Naive thymus-derived CD8-positive, alpha-beta T cell (primary cell): ENCODE measurements at regions not wholly inside any gene's neighbourhood (a gene's known extent, or its start where the extent isn't known, plus 50 kb on each side); places are given as distances from the start of the nearest gene placed in this dataset.
A peak's percentile ranks its signal among the peaks of the same experiment; 100 is the strongest.

Source experiments
- ATAC-seq, 2 donors: fragments of 150-1000 bp; cut with Tn5 transposase in 1 of 2; sonication (Bioruptor Pico), chemical (Tn5 transposase) in 1 of 2; 1 replicate in 1 of 2; 2 replicates in 1 of 2; pipeline ENCODE4 v1.10.0; 2021; ENCODE audit warnings: mild to moderate bottlenecking in 2 of 2, moderate library complexity in 2 of 2
- POLR2A ChIA-PET: fragments of 350-600 bp; sonication (Branson Sonifier 250); formaldehyde crosslinking; loops from one replicate; lab custom pipeline; 2021; ENCODE audit warnings: antibody characterized with exemption; lab: Charles Lee
- DNase-seq, 10 donors: peaks; one replicate each; pipeline versions ENCODE4 v3.0.0 to v3.0.0-alpha.2; 2020 to 2022
- H3K27ac Mint-ChIP-seq, 10 donors: one replicate each; pipeline ENCODE4 v1.8.0; 2020 to 2022; ENCODE audit warnings: mild to moderate bottlenecking in 10 of 10, mixed read lengths in 10 of 10, moderate library complexity in 4 of 10, inconsistent platforms in 1 of 10
- H3K27me3 Mint-ChIP-seq, 5 donors: one replicate each; pipeline ENCODE4 v1.8.0; 2021 to 2022; ENCODE audit warnings: mixed read lengths in 5 of 5
- H3K36me3 Mint-ChIP-seq, 3 donors: one replicate each; pipeline ENCODE4 v1.8.0; 2020 to 2022; ENCODE audit warnings: mixed read lengths in 3 of 3, mild to moderate bottlenecking in 2 of 3, inconsistent platforms in 1 of 3
- H3K4me1 Mint-ChIP-seq, 4 donors: one replicate each; pipeline ENCODE4 v1.8.0; 2021 to 2022; ENCODE audit warnings: mixed read lengths in 4 of 4
- H3K4me3 Mint-ChIP-seq, 10 donors: one replicate each; pipeline ENCODE4 v1.8.0; 2020 to 2022; ENCODE audit warnings: mild to moderate bottlenecking in 10 of 10, mixed read lengths in 10 of 10, moderate library complexity in 6 of 10, inconsistent platforms in 1 of 10
- H3K9me3 Mint-ChIP-seq, 9 donors: one replicate each; pipeline ENCODE4 v1.8.0; 2020 to 2022; ENCODE audit warnings: mixed read lengths in 9 of 9, mild to moderate bottlenecking in 3 of 9, inconsistent platforms in 1 of 9, moderate library complexity in 1 of 9

- Mint-ChIP-seq H3K9me3 (peaks cover 0 to 17% (median 5%) of the 10 kb centered on the region in 9 donors), H3K27ac (peak overlapping the region in 8 of 10 donors; percentile 46 to 98 (median 86)), H3K4me3 (peak overlapping the region in 1 of 10 donors; percentile 16), H3K36me3 (peaks cover 0 to 4% (median 0%) of the 10 kb centered on the region in 3 donors), H3K27me3 (no peaks in the 10 kb centered on the region), H3K4me1 (peaks cover 32 to 66% (median 56%) of the 10 kb centered on the region in 4 donors)
- DNase-seq (no peak), ATAC-seq (no peak)
- POLR2A ChIA-PET, result no interaction called here
Measured at GRCh38 chr1:235014756-235015155, 113.9 kb downstream of the TOMM20 start.

- no peak overlapping the region for H3K4me3 Mint-ChIP-seq
- POLR2A ChIA-PET, result no interaction called here
- H3K36me3 Mint-ChIP-seq, result peaks cover 0 to 4% (median 0%) of the 10 kb centered on the region in 3 donors
- peaks cover 26 to 69% (median 51%) of the 10 kb centered on the region in 4 donors for H3K4me1 Mint-ChIP-seq
- no peak for ATAC-seq
- no peak for DNase-seq
- H3K27ac Mint-ChIP-seq, result peak overlapping the region; percentile 92 to 99 (median 95)
- peaks cover 0 to 13% (median 2%) of the 10 kb centered on the region in 9 donors for H3K9me3 Mint-ChIP-seq
- no peaks in the 10 kb centered on the region for H3K27me3 Mint-ChIP-seq
Measured at GRCh38 chr1:235013512-235013911, 115.1 kb downstream of the TOMM20 start.

GRCh38 chr1:235012436-235013210, 116.0 kb downstream of the TOMM20 start:
- H3K9me3 Mint-ChIP-seq, result peaks cover 0 to 5% (median 0%) of the 10 kb centered on the region in 9 donors
- H3K4me3 Mint-ChIP-seq, result peak overlapping the region; percentile 61 to 87 (median 76)
- POLR2A ChIA-PET, result interaction anchor here (1.0 to 1.9 kb wide), 8 partner anchors 13 to 404 kb away, joined by 3 to 10 read pairs (median 4); partner anchors contain the start of gene IRF2BP2
- no peak for ATAC-seq
- peaks cover 0 to under 1% (median 0%) of the 10 kb centered on the region in 3 donors for H3K36me3 Mint-ChIP-seq
- peak overlapping the region; percentile 92 to 99 (median 95) for H3K27ac Mint-ChIP-seq
- peaks cover 25 to 76% (median 49%) of the 10 kb centered on the region in 4 donors for H3K4me1 Mint-ChIP-seq
- H3K27me3 Mint-ChIP-seq, result no peaks in the 10 kb centered on the region
- peak in 1 of 10 donors; percentile 21 for DNase-seq

GRCh38 chr1:235011599-235012435, 116.8 kb downstream of the TOMM20 start:
- peak overlapping the region; percentile 92 to 99 (median 95) for H3K27ac Mint-ChIP-seq
- no peaks in the 10 kb centered on the region for H3K27me3 Mint-ChIP-seq
- POLR2A ChIA-PET, result interaction anchor here (0.7 to 1.9 kb wide), 12 partner anchors 14 to 403 kb away, joined by 3 to 10 read pairs (median 4); partner anchors contain the start of gene IRF2BP2
- H3K36me3 Mint-ChIP-seq, result no peaks in the 10 kb centered on the region
- peaks cover 0 to 2% (median 0%) of the 10 kb centered on the region in 9 donors for H3K9me3 Mint-ChIP-seq
- peak overlapping the region; percentile 61 to 87 (median 76) for H3K4me3 Mint-ChIP-seq
- peaks cover 25 to 79% (median 50%) of the 10 kb centered on the region in 4 donors for H3K4me1 Mint-ChIP-seq
- peak; percentile 67 to 96 (median 92) for DNase-seq
- ATAC-seq, result peak; percentile 94

- Mint-ChIP-seq H3K4me1 (peaks cover 28 to 85% (median 53%) of the 10 kb centered on the region in 4 donors), H3K27ac (peak overlapping the region; percentile 92 to 99 (median 95)), H3K27me3 (no peaks in the 10 kb centered on the region), H3K9me3 (peaks cover 0 to 2% (median 0%) of the 10 kb centered on the region in 9 donors), H3K4me3 (peak overlapping the region; percentile 62 to 87 (median 76)), H3K36me3 (no peaks in the 10 kb centered on the region)
- POLR2A ChIA-PET, result interaction anchor here (0.7 to 1.9 kb wide), 8 partner anchors 24 to 402 kb away, joined by 3 to 10 read pairs (median 4); partner anchors contain the start of gene IRF2BP2
- ATAC-seq, result peak in 1 of 2 donors; percentile 4
- DNase-seq, result peak in 6 of 10 donors; percentile 12 to 53 (median 29)
Measured at GRCh38 chr1:235011064-235011598, 117.5 kb downstream of the TOMM20 start.

- Mint-ChIP-seq H3K27me3 (no peaks in the 10 kb centered on the region), H3K4me1 (peaks cover 27 to 83% (median 42%) of the 10 kb centered on the region in 4 donors), H3K9me3 (no peaks in the 10 kb centered on the region), H3K36me3 (no peaks in the 10 kb centered on the region), H3K4me3 (peak overlapping the region in 6 of 10 donors; percentile 35 to 64 (median 54)), H3K27ac (peak overlapping the region in 9 of 10 donors; percentile 75 to 97 (median 84))
- DNase-seq (no peak), ATAC-seq (no peak)
- POLR2A ChIA-PET, result interaction anchor here (0.5 to 0.8 kb wide), 2 partner anchors 9 to 10 kb away, joined by 3 to 4 read pairs; no protein-coding TSS in a partner anchor
Measured at GRCh38 chr1:235009561-235010306, 118.9 kb downstream of the TOMM20 start.

- Mint-ChIP-seq H3K27me3 (no peaks in the 10 kb centered on the region), H3K9me3 (no peaks in the 10 kb centered on the region), H3K27ac (peak overlapping the region in 9 of 10 donors; percentile 38 to 95 (median 76)), H3K4me1 (peaks cover 23 to 81% (median 38%) of the 10 kb centered on the region in 4 donors), H3K36me3 (no peaks in the 10 kb centered on the region), H3K4me3 (peak overlapping the region in 3 of 10 donors; percentile 33 to 45 (median 35))
- no peak for DNase-seq
- no peak for ATAC-seq
- POLR2A ChIA-PET, result interaction anchor here (0.5 kb wide), 1 partner anchor 8 kb away, joined by 3 read pairs; no protein-coding TSS in a partner anchor
Measured at GRCh38 chr1:235009074-235009473, 119.6 kb downstream of the TOMM20 start.

- Mint-ChIP-seq H3K27ac (peak overlapping the region in 7 of 10 donors; percentile 15 to 95 (median 60)), H3K4me1 (peaks cover 25 to 76% (median 37%) of the 10 kb centered on the region in 4 donors), H3K27me3 (no peaks in the 10 kb centered on the region), H3K36me3 (no peaks in the 10 kb centered on the region), H3K4me3 (no peak overlapping the region), H3K9me3 (no peaks in the 10 kb centered on the region)
- DNase-seq (no peak), ATAC-seq (no peak)
- POLR2A ChIA-PET, result no interaction called here
Measured at GRCh38 chr1:235008239-235008638, 120.4 kb downstream of the TOMM20 start.

GRCh38 chr1:235006816-235007215, 121.8 kb downstream of the TOMM20 start:
- POLR2A ChIA-PET, result no interaction called here
- Mint-ChIP-seq H3K9me3 (no peaks in the 10 kb centered on the region), H3K27me3 (no peaks in the 10 kb centered on the region), H3K27ac (peak overlapping the region in 2 of 10 donors; percentile 17 to 24), H3K4me1 (peaks cover 21 to 62% (median 27%) of the 10 kb centered on the region in 4 donors), H3K4me3 (no peak overlapping the region), H3K36me3 (no peaks in the 10 kb centered on the region)
- ATAC-seq (no peak), DNase-seq (no peak)

- POLR2A ChIA-PET, result interaction anchor here (1.1 kb wide), 1 partner anchor 412 kb away, joined by 3 read pairs; no protein-coding TSS in a partner anchor
- ATAC-seq (no peak), DNase-seq (no peak)
- Mint-ChIP-seq H3K27me3 (no peaks in the 10 kb centered on the region), H3K4me1 (peaks cover 15 to 56% (median 23%) of the 10 kb centered on the region in 4 donors), H3K4me3 (no peak overlapping the region), H3K9me3 (no peaks in the 10 kb centered on the region), H3K27ac (peak overlapping the region in 1 of 10 donors; percentile 70), H3K36me3 (no peaks in the 10 kb centered on the region)
Measured at GRCh38 chr1:235006132-235006721, 122.4 kb downstream of the TOMM20 start.

GRCh38 chr1:235004840-235005391, 123.7 kb downstream of the TOMM20 start:
- DNase-seq (no peak), ATAC-seq (no peak)
- H3K4me3 Mint-ChIP-seq, result no peak overlapping the region
- no peaks in the 10 kb centered on the region for H3K36me3 Mint-ChIP-seq
- H3K4me1 Mint-ChIP-seq, result peaks cover 7 to 43% (median 17%) of the 10 kb centered on the region in 4 donors
- no peaks in the 10 kb centered on the region for H3K9me3 Mint-ChIP-seq
- POLR2A ChIA-PET, result interaction anchor here (1.1 kb wide), 1 partner anchor 411 kb away, joined by 3 read pairs; no protein-coding TSS in a partner anchor
- H3K27me3 Mint-ChIP-seq, result no peaks in the 10 kb centered on the region
- peak overlapping the region in 1 of 10 donors; percentile 38 for H3K27ac Mint-ChIP-seq
